Cardiac septum (tissue), 1 donor: ENCODE measurements at regions not wholly inside any gene's neighbourhood (a gene's known extent, or its start where the extent isn't known, plus 50 kb on each side); places are given as distances from the start of the nearest gene placed in this dataset.
"Not testable (repeated sequence)": the region's sequence is repeated elsewhere in the genome, so short reads cannot be mapped to it uniquely, and the experiment has no call there.

Experiments
- DNase-seq: peaks from one replicate; pipeline ENCODE4 v3.0.0-alpha.2; 2020; ENCODE audit warnings: low spot score
- intact Hi-C: fragments of 100-400 bp; cut with DNase I; formaldehyde crosslinking; loops from one replicate; pipeline ENCODE4 v1.14.0; 2022
- donor health status: DM: no; HTN: no; CAD: no.

DNA sequence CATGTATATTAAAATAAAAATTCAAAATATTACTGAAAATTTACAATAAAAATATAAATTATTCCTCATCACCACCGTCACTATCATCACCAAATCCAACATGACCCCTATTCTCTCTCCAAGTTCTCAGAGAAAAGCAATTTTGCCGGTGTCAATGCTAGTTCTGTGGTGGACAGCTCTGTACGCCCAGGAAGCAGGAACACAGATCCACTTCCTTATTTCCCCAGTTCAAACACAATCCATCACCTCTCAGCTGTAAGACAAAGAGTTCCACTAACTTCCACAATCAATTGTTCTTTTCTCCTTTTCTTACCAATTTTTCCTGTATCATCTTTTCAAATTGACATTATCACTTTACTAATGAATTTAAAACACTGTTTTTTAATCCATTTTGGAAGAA is 177.0 kb upstream of the LRRC61 start:
- intact Hi-C loops, DNase-seq: not testable (repeated sequence)

GRCh38 chr7:150147524-150147923 is 175.6 kb upstream of the LRRC61 start:
- intact Hi-C loops, DNase-seq: not testable (repeated sequence)

- DNase-seq, intact Hi-C loops: not testable (repeated sequence)
Observed at GRCh38 chr7:150156015-150156414, 167.1 kb upstream of the LRRC61 start.

- intact Hi-C loops, DNase-seq: not testable (repeated sequence)
Observed at GRCh38 chr7:150158696-150159095, 164.5 kb upstream of the LRRC61 start.

DNA sequence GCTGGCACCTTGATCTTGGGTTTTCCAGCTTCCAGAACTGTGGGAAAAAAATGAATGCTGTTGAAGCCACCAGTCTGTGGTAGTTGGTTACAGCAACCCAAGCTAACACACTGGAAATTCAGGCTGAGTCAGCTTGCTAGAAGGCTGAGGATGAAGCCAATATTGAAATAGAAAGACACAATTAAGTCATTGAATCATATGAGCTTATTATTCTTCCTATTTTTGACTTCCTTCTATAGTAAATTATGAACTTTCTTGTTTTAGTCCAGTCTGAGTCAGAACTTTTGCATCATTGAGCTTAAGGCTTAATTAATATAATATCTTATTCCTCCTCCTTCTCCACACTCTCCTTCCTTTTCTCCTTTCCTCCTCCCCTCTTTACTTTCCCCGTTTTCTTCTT is 153.6 kb upstream of the LRRC61 start:
- intact Hi-C loops, DNase-seq: not testable (repeated sequence)

DNA sequence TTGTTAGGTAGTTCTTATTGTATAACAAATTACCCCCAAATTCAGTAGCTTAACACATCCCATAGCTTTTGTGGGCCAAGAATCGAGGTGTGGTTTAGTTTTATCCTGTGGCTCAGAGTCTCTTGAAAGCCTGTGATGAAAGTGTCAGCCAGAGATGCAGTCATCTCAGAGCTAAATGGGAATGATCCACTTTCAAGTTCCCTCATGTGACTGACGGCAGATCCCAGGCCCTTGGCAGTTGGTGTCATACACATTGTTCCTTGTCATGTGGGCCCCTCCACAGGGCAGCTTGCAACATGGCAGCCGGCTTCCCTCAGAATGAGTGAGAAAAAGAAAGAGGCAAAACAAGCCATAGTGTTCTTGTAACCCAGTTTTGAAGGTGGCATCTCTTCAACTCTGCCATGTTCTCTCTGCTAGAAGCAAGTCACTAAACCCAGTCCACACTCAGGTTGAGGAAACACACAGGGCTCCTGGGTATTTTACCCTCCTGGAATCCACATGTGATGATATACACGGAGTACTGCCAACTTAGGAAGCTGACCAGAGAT is 153.1 kb upstream of the LRRC61 start:
- DNase-seq, intact Hi-C loops: not testable (repeated sequence)

DNA sequence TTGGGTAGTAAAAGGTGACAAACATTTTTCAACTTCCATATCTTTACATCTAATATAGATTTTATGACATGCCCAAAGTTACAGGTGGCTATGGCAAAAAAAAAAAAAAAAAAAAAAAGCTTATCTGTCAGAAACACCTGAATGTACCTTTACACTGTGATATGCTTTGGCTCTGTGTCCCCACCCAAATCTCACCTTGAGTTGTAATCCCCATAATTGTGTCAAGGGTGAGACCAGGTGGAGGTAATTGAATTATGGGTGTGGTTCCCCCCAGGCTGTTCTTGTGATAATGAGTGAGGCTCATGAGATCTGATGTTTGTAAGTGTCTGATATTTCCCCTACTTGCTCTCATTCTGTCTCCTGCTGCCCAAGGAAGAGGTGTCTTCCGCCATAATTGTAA is 139.6 kb upstream of the LRRC61 start:
- intact Hi-C loops, DNase-seq: not testable (repeated sequence)

- DNase-seq, intact Hi-C loops: not testable (repeated sequence)
Observed at GRCh38 chr7:150189963-150190362, 133.2 kb upstream of the LRRC61 start.

- not testable (repeated sequence) for DNase-seq
Observed at GRCh38 chr7:150192541-150192940, 130.6 kb upstream of the LRRC61 start.

DNA sequence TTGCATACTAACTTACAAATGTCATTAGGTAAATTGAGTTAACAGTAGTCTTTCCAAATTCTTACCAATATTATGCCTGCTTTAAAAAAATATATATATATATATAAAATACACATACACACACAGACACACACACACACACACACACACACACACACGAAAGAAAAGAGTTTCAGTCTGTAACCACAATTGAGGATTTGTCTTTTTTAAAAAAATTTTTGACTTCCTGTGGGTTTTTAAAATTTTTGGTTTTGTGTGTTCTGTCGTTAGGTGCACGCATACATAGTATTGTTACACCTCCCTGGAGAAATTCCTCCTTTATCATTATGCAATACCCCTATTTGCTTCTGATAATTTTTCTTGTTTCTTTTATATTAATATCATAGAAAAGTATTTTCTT is 129.3 kb upstream of the LRRC61 start:
- DNase-seq, intact Hi-C loops: not testable (repeated sequence)

More at GRCh38 chr7:150192541-150192940, 130.6 kb upstream of the LRRC61 start:
- intact Hi-C loops: not testable (repeated sequence)
